H1 (cell line): ENCODE measurements at regions not wholly inside any gene's neighbourhood (a gene's known extent, or its start where the extent isn't known, plus 50 kb on each side); places are given as distances from the start of the nearest gene placed in this dataset.

ENCODE experiments used
- ATF2 ChIP-seq: IDR thresholded peaks from 2 replicates; pipeline ENCODE4 v1.6.1; 2012; ENCODE audit warnings: low read length, inconsistent platforms
- CTCF ChIP-seq, 3 experiments: IDR thresholded peaks; 1 replicate in 2 of 3; 2 replicates in 1 of 3; pipeline versions ENCODE4 v1.5.1 to v1.6.1; 2011; ENCODE audit warnings: low read length in 3 of 3, mild to moderate bottlenecking in 3 of 3, inconsistent platforms in 2 of 3, low read depth in 1 of 3, moderate library complexity in 1 of 3; ENCODE audit not compliant: insufficient read depth in 1 of 3; ENCODE audit errors: control extremely low read depth in 1 of 3
- EZH2 ChIP-seq: fragments of 200-600 bp; sonication (generic); IDR thresholded peaks from 2 replicates; pipeline ENCODE4 v1.7.1; 2012; ENCODE audit warnings: low read depth, mild to moderate bottlenecking, moderate library complexity, low read length, inconsistent platforms; ENCODE audit not compliant: severe bottlenecking
- HDAC2 ChIP-seq, 2 experiments: fragments of 300-600 bp in 1 of 2; sonication (generic) in 1 of 2; IDR thresholded peaks; 2 replicates each; pipeline ENCODE4 v1.6.1; 2011 to 2012; ENCODE audit warnings: low read depth in 2 of 2, low read length in 2 of 2, mild to moderate bottlenecking in 2 of 2, moderate library complexity in 2 of 2, borderline replicate concordance in 1 of 2, inconsistent platforms in 1 of 2
- JUND ChIP-seq: IDR thresholded peaks from 2 replicates; pipeline ENCODE4 v1.6.1; 2011; ENCODE audit warnings: mild to moderate bottlenecking, improper control_type of control experiment, low read length
- MAX ChIP-seq: IDR thresholded peaks from 2 replicates; pipeline ENCODE4 v1.6.1; 2012; ENCODE audit warnings: inconsistent platforms
- PHF8 ChIP-seq: fragments of 200-600 bp; sonication (generic); conservative IDR thresholded peaks from 2 replicates; pipeline ENCODE4 v1.7.1; 2012; ENCODE audit warnings: low read depth, mild to moderate bottlenecking, inconsistent platforms, low read length, moderate library complexity
- POLR2A ChIP-seq, 2 experiments: IDR thresholded peaks; 1 replicate in 1 of 2; 2 replicates in 1 of 2; pipeline ENCODE4 v1.6.1; 2011; ENCODE audit warnings: low read depth in 2 of 2, low read length in 2 of 2, mild to moderate bottlenecking in 2 of 2; ENCODE audit errors: control extremely low read depth in 1 of 2
- POLR2AphosphoS5 ChIP-seq: IDR thresholded peaks from 2 replicates; pipeline ENCODE4 v1.6.1; 2011; ENCODE audit warnings: low read depth, low read length
- RFX5 ChIP-seq: IDR thresholded peaks from 2 replicates; pipeline ENCODE4 v1.6.1; 2011; ENCODE audit warnings: low read depth, low read length, improper control_type of control experiment, borderline replicate concordance
- SIX5 ChIP-seq: IDR thresholded peaks from 2 replicates; pipeline ENCODE4 v1.6.1; 2011; ENCODE audit warnings: mild to moderate bottlenecking, low read depth, low read length
- SUZ12 ChIP-seq: fragments of 200-600 bp; sonication (generic); IDR thresholded peaks from 2 replicates; pipeline ENCODE4 v1.6.1; 2012; ENCODE audit warnings: mild to moderate bottlenecking, inconsistent platforms, low read length, moderate library complexity, mixed read lengths
- YY1 ChIP-seq: IDR thresholded peaks from 2 replicates; pipeline ENCODE4 v1.6.1; 2011; ENCODE audit warnings: low read depth, mild to moderate bottlenecking, low read length
- TF ChIP-seq, protein P1 (sequence below): IDR thresholded peaks from 2 replicates; pipeline ENCODE4 v1.6.1; 2012; ENCODE audit warnings: inconsistent platforms

DNA sequence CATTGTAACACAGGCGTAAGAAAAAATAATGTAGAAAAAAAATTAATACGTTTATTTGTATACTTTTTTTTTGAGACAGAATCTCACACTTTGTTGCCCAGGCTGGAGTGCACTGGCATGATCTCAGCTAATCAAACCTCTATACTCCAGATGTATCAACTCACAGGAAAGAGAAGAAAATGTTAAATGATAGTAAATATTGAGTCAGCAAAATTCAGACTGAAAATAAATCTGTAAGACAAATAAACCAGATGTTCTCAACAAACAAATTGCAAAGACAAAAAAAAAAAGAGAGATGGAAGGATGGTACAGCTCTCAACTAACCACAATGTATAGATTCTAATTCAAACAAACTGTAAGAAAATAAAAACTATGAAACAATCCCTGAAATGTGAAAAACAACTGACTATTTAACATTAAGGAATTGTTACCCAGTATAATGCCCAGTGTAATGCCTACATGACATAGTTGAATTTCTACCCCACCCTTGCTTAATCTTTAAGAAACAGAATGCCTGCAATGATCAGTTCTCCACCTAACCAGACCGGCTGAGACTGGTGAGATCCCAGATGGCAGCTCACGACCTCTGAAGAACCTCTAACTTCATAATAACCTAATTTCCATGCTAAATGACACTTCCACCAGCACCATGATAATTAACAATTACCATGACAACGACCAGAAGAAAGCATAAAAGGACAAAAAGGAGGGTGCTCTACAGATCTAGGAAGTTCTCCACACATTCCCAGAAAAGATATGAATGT lies 272.0 kb upstream of the GNAI1 start:
- no peak for TF ChIP-seq ATF2
- TF ChIP-seq EZH2 = no peak
- no peak for TF ChIP-seq CTCF (IDR thresholded peaks at IDR 0.05; ENCODE audit: control extremely low read depth in 1 of 3, insufficient read depth in 1 of 3, low read depth in 1 of 3, low read length in 3 of 3)
- no peak for TF ChIP-seq YY1
- TF ChIP-seq POLR2A (IDR thresholded peaks at IDR 0.05; ENCODE audit: control extremely low read depth in 1 of 2, low read depth in 2 of 2, low read length in 2 of 2) = no peak
- TF ChIP-seq SIX5 = no peak
- TF ChIP-seq RFX5 = no peak
- no peak for TF ChIP-seq POLR2AphosphoS5
- TF ChIP-seq, protein P1, sequence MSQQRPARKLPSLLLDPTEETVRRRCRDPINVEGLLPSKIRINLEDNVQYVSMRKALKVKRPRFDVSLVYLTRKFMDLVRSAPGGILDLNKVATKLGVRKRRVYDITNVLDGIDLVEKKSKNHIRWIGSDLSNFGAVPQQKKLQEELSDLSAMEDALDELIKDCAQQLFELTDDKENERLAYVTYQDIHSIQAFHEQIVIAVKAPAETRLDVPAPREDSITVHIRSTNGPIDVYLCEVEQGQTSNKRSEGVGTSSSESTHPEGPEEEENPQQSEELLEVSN = no peak
- no peak for TF ChIP-seq JUND
- TF ChIP-seq SUZ12 = no peak
- TF ChIP-seq HDAC2 (IDR thresholded peaks at IDR 0.05; ENCODE audit: borderline replicate concordance in 1 of 2, low read depth in 2 of 2, low read length in 2 of 2) = no peak
- TF ChIP-seq PHF8 = no peak
- no peak for TF ChIP-seq MAX
